NCI-H1436 (cell line): ENCODE measurements at regions not wholly inside any gene's neighbourhood (a gene's known extent, or its start where the extent isn't known, plus 50 kb on each side); places are given as distances from the start of the nearest gene placed in this dataset.
A peak's percentile ranks its signal among the peaks of the same experiment; 100 is the strongest.

Source experiments
- DNase-seq: peaks from one replicate; lab custom pipeline; 2025; lab: John Stamatoyannopoulos, UW

DNA sequence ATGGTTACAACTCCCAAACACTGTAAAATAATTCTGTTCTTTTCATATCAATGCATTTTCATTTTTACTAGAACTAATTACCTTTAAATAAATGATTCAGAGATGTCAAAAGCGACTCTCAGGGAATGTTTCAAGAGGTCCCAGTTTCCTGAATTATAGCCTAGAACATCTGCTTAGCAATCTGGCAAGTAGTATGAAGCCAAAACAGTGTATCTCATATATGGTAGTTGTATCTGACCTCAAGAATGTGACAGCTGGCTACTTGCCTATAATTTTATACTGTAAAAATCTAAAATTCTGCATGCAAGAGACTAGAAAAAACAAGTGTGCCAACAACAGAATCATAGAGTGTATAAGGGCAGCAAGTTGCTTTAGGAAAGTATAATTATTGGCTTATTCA is 187.7 kb upstream of the POU5F2 start:
- DNase-seq = no peak

DNA sequence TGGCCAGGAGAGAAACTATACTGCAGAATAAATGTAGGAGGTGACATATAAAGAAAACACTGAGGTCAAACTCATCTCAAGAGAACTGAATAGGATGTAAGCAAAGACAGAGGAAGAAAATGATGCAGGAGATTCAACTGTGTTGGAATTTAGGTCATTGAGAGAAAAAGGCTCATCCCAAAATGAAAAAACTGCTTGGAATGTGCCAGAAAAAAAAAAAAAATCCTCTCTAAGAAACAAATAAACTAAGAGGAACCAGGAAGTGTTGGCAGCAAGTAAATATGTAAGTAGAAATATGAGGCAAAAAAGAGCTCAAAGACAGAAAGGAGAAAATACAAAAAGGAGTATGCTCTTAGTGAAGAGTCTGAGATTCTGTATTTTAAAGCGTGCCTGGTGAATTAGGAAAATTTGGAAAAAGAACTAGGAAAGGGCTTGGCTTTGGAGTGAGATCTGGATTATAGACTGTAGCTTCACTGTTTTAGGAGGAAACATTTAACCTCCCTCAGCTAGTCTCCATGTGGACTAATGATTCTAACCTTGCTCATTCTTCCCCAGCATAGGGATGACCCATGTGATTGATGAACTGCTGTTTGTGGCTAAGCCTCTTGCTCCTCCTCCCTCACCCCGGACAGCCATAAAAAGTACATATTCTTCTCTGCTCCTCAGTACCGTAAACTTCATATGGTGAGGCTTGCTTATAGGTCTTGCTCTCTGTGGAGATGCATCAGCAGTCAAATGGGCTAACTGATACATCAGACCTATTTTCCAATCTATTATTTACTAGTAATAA is 185.6 kb upstream of the POU5F2 start:
- DNase-seq = no peak

DNA sequence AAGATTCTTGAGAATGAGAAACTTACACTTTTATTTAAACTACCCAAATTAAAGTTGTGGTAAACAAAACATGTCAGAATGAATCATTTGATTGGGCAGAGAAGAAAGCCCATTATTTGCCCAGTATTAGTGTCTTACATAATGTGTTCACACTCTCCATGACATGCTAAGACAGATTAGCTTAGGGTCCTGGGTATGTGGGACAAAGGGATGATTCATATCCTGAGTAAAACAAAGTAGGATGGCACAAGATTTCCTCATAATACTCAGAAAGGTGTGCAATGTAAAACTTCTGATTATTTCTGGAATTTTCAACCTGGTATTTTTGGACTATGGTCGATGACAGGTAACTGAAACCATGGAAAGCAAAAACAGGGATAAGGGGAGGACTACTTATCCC is 183.9 kb upstream of the POU5F2 start:
- DNase-seq = no peak

DNA sequence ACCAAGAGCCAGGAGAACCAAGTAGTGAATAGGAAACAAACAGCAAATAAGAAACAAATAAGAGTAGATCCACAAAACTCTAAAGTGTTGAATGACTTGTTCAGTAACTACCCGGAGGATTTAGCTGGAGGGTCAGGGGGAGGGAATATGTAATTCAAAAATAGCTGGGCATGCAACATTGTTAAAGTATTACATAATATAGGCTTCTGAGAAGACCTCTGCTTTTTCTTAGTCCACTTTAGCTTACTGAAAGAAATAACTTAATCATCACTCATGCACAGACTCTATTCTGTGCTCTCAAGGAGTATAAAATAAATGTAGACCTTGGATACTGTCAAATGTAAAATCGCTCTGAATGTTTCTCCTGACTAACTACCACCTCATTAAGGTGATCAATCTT is 183.2 kb upstream of the POU5F2 start:
- no peak for DNase-seq

DNA sequence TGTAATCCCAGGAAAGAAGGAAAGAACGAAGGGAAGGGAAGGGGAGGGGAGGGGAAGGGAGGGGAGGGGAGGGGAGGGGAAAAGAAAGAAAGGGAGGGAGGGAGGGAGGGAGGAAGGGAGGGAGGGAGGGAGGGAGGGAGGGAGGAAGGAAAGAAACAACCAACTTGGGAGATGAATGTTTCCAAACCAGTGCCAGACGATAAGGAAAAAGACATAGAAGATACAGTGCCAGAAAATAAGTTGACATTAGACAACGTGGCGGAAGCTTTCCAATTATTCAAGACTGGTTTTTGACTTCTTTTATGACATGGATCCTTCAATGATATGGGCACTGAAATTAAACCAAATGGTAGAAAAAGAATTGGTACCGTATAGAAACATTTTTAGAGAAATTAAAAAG is 181.2 kb upstream of the POU5F2 start:
- no peak for DNase-seq

DNA sequence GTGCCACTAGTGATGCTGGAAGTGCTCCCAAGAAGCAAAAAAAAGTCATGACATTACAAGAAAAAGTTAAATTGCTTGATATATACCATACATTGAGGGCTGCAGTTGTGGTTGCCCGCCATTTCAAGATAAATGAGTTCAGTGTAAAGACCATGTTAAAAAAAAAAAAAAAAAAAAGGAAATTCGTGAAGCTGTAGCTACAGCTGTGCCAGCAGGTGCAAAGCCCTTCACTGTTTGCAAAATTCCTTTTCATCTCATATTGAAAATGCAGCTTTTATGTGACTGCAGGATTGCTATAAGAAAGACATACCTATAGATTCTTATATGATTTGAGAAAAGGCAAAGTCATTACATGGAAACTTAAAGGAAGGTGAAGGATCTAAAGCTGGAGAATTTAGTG is 179.6 kb upstream of the POU5F2 start:
- no peak for DNase-seq

DNA sequence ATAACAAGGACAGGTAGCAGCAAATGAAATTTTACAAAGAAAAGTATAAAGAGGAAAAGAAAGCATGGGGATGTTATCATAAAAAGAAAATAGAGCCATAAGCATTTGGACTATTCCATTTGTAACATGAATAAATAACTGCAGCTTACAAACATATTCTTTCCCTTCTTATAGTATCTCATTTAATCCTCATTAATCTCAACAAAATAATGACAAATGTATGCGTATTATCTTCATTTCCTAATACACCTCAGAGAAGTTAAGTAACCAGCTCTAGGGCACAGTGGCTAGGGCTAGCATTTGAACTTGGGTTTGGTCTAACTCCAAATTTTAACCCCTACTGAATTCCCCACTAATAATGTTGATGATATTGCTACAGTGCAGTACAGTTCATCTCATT is 175.5 kb upstream of the POU5F2 start:
- no peak for DNase-seq

DNA sequence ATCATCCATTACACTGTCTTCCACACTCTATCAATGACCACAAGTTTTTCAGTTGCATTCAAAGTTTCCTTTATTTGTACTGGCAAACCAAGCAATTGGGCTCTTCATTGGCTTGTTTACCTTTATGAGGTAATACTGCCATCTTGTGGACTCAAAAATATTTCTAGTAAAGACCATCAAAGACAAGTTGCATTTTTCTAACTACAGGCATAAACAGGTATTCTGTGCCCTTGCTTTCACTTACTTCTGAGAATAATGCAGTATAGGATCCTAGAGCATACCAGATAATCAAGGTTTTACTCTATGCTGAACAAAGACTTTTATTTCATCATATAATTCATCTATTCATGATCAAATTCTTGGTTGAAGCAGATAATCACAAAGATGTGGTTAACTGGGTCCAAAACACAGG is 173.7 kb upstream of the POU5F2 start:
- DNase-seq = no peak

DNA sequence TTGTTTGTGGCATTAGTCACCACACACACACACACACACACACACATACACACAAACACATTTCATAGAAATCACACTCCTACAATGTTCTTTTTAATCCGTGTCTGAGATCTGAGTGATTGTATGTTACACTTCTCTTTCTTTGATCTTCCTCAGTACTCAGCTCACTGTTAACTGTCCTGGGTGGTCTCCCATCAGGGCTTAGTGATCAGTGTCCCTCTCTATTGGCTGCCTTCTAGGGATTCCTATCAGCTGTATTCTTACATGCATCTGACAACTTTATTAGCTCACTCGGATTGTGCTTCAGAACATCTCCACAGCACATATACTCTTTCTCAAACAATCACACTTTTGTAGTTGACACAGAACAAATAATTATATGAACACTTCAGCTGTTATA is 170.2 kb upstream of the POU5F2 start:
- no peak for DNase-seq

DNA sequence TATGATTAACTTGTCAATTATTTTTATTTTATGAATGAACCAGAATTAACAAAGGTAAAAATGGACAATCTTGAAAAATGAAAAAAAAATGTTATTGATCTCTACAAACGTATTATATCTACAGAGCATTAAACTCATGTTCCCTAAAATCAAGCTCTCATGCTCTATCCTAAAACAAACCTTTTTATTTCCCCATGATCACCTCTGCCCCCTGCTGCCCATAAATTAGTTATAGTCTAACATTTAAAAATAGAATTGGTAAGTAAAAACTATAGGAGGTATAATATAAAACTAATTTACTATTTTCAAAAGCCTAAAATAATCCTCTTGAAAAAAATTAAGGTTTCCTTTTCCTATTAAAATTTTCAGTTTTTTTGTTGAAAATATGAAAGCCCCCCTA is 168.0 kb upstream of the POU5F2 start:
- DNase-seq = no peak

DNA sequence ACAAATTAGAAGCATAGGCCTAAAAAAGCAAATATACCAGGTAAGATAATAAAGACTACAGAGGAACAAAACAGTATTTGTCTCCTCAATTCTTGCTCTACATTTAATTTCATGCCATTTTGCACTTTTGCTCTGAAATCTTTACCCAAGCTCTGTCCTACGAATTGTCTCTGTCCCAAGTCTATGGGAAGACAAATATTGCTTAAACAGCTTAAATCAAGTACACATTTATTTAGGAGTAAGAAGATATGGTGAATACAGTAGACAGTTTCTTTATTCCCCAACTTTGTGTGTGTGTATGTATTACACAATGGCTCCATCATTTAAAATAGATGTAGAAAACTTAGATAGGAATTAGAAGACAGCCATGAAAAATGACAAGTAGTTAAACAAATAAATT is 163.5 kb upstream of the POU5F2 start:
- no peak for DNase-seq

DNA sequence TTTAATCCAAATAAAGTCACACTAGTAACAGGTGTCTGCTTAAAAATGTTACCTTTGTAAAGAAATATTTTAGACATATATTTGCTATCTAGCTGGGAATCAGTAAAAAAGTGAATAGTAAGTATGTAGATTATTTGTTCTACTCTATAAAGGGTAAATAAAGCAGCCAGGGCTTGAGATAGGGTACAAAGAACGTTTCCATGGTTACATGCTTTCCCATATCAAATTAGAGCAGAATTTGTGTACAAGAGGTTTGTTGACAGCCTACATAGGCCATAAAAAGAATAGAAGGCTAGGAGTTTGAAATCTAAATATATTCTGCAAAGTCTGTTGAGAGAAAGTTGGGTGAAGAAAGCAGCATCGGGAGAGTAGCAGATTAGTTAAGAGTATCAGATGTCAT is 160.9 kb upstream of the POU5F2 start:
- DNase-seq = no peak

DNA sequence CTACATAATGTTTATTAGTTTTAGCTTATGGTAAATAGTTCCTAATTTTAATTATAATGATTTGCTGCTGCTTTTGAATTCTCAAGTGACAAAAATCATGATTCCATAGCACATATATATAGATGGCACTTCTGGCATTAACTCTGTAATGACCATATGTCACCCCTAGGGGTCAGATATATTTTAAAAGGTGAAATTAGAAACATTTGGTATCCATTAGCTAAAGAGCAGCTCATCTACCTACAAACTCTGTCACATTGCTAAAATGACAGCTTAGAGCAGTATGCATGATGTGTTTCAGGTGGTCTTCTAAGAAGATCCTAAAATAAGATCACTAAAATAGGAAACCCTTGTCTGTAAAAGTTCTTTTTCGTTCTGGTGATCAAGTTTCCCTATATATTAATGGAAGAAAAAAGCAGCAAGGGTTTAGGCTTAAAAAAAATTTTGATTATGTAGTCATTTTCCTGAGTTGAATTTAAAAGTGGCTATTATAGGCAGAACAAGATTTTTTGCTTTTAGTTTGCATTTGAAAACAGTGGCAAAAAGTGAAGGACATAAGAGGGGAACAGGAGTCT is 157.7 kb upstream of the POU5F2 start:
- no peak for DNase-seq

DNA sequence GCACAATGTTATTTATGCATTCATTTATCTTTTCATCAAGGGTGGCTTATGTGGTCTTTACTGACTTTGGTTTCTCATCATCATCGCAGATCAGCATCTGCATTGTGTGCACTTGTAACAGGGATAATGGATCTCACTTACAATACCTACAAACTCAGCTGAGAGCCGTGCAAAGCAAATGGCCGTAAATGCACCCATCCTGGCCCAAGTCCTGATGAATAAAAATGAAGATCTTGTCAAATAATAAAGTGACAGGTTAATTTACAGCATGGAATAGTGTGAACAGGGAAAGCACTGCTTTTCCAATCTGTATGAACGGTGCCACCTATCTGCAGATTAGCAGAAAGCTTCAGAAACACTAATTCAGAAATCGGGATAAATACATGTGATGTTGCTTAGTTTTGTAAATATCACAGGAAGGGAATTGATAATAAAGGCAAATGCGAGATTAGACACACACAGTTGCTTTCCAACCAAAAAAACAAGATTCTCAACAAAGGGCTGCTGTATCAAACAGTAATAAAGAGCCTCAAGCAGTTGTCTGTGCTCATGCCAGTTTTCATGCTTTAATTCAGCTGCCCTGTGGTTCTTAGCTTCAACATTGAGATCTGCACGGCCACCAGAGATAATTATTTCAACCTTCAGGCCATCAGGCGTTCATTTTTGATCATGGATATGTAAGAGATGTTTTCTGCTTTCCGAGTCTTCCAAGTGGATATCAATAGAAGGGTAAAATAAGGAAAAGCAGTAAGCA is 153.4 kb upstream of the POU5F2 start:
- no peak for DNase-seq

DNA sequence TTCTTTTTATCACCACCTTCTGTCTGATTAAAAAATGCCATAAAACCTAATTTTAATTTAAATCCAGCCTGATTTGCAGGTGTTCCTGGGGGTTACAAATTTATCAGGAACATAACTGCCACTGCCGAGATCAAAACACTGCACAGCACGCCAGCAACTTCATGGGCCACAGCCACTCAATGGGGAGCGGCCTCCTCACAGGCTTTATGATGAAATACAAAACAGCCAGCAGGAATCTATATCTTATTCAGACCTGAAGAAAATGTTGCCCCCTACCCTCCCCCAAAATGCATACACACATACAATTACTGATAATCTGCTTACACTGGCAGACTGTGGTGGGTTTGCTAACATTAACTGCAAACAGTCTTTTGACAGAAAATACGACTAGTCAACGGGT is 151.7 kb upstream of the POU5F2 start:
- no peak for DNase-seq

DNA sequence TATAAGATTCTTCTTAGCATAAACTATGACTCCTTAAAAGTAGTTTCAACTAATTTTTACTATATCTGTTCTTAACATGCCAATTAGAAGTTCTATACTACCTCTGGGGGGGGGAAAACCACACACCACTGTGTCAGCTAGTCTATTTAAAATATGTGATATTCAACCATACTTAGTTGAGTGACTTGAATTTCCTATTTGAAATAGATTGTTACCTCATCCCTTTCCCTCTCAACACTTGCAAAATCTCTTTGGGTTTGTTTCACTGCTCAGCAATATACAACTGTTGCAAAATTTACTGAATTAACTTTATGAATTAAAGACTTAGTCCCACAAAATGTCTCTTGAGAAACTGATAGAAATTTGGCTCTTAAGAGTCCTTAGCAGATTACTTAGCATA is 151.1 kb upstream of the POU5F2 start:
- DNase-seq = no peak

DNA sequence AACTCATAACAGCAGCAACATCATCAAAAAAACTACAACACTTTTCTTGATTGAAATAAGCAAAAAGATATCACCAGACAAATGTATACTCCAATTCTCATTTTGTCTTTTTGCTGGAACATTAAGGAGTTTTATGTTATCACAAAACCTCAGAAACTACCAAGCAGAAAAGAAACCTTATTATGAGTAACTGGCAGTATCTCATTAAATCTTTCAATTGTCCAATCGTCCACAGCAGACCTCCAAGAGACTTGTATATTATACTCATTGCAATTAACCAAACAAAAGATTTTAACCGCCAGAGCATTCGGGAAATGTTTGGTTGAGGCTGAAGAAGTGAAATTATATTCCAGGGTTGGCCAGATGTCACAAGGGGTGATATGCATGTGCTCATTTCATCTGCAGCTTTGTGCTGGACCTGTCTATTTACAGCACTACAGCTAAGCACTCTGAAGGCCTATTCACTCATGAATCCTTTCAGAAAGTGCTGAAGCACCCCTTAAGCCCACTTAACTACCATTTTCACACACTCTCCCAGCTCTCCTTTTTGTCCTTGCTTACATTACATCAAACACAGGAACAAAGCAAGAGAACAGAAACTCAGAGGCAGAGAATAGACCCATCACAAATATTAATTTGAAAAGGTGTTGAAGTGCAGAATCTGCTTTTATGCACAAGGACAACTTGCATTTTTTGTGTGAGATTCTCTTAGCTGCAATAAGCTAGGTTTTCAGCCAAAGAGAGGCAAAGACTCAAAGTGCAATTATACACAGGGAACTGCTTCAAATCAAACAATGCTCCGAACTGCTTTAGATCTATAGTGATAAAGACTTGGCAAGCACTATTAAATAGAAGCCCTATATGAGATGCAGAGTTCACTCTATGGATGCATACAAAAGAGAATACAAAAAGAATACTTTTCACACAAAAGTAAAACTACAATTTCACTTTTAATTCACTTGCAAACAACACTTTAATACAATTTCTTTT is 150.4 kb upstream of the POU5F2 start:
- DNase-seq = peak; percentile 93

DNA sequence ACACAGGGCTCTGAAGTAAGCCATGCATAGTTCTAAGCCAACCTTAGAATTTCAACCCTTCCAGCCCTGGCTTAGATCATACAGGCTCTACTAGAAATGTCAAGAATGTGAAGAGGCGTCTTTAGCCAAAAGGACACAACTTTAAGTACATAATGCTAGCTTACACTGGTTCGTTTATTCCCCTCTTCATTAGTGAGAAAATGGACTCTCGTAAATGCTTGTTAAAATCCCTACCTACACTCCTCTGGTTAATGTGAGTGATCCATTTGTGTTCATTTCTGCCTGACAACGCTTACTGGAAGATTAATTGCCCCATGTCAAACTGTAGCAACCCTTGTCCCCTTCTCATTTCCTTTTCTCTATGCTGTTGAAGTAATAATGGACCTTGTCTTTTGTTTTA is 149.3 kb upstream of the POU5F2 start:
- DNase-seq = peak; percentile 39

DNA sequence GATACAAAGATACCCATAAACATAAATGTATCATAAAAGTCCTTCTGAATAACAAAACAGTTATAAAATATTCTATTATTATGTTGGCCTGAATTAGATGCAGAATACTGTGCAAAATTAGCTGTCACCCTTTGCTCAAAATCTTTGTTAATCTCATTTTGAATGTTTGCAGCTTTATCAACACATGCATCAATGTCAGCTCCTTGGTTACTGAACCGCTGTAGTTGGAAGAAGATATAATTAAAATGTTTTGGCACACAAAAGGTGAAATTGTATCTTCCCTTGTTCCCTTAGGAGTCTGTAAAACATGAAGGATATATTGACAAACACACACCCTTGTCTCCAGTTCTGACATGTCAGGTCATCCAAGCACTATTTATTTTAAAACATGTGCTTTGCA is 146.3 kb upstream of the POU5F2 start:
- DNase-seq = no peak

DNA sequence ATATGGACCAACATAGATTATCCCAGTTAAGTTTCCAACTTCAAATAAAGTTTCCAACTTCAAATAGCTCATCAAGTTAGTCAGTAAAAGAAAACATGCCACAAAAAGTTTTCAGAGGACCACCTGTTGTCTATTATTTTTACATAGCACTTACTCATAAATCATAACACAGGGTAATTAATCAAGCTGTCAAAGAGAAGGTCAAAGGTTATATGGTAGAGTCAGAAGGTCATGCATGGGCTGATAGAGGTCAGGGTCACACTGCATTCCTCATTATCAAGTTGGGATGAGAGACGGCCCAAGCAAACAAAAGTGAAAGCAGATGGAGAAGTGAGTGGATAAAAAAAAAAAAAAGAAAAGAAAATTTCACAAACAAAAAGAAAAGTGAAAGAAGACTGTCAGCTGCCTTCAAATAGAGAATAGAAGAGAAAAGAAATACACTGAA is 145.5 kb upstream of the POU5F2 start:
- no peak for DNase-seq

DNA sequence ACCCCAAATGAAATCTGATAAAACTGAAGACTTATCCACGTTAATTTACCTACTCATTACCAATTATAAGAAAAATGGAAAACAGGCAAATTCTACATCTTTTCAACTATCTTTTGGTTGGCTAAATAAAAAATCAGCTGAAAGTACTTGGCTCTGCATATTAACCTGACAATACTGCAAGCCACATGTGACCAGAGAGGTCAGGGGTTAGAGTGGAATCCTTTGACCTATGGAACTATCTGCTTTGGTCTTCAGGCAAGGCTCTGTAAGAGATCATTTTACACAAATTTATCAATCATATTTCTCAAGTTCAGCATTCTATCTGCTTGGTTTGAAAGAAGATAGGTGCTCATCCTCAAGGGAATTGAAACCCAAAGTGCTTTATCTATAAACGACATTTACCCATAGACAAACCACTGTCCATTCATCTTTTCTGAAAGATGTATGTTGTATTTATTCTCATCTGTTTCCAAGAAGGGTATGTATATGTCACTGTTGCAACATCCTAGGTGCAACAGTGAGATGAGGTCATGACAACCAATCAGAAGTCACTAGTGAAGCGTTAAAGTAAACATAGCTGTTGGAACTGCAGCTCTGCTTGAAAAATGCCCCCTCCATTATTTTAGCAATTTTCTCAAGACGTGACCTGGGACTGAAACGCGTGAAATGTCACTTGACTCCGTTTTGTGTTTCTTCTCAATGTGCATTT is 144.9 kb upstream of the POU5F2 start:
- no peak for DNase-seq
